Mesendoderm (in vitro differentiated cells): ENCODE measurements at regions not wholly inside any gene's neighbourhood (a gene's known extent, or its start where the extent isn't known, plus 50 kb on each side); places are given as distances from the start of the nearest gene placed in this dataset.

Experiments
- DNase-seq: peaks from one replicate; pipeline ENCODE4 v3.0.0; 2013
- H2AK5ac ChIP-seq: 2 replicates; pipeline ENCODE4 v1.6.1; 2013; ENCODE audit warnings: low read length, inconsistent platforms
- H2BK120ac ChIP-seq: 2 replicates; pipeline ENCODE4 v1.6.1; 2013; ENCODE audit warnings: low read depth, mild to moderate bottlenecking, low read length, moderate library complexity, mixed read lengths
- H2BK15ac ChIP-seq: replicated peaks from 2 replicates; pipeline ENCODE4 v1.6.1; 2013; ENCODE audit warnings: low read depth, mild to moderate bottlenecking, moderate library complexity
- H2BK5ac ChIP-seq: 2 replicates; pipeline ENCODE4 v1.6.1; 2013; ENCODE audit warnings: low read length, inconsistent platforms
- H3K18ac ChIP-seq: 2 replicates; pipeline ENCODE4 v1.6.1; 2013; ENCODE audit warnings: mild to moderate bottlenecking, low read length, mixed read lengths
- H3K23ac ChIP-seq: one replicate; pipeline ENCODE4 v1.6.1; 2013; ENCODE audit warnings: low read length
- H3K27ac ChIP-seq: 2 replicates; pipeline ENCODE4 v1.5.1; 2013; ENCODE audit warnings: low read depth, mild to moderate bottlenecking, inconsistent platforms, low read length, moderate library complexity
- H3K27me3 ChIP-seq: 2 replicates; pipeline ENCODE4 v1.6.1; 2013; ENCODE audit warnings: low read length, control low read depth, mild to moderate bottlenecking, inconsistent platforms; ENCODE audit not compliant: insufficient read depth, poor library complexity
- H3K36me3 ChIP-seq: 2 replicates; pipeline ENCODE4 v1.6.1; 2013; ENCODE audit warnings: low read length, inconsistent platforms; ENCODE audit not compliant: control insufficient read depth, insufficient read depth
- H3K4ac ChIP-seq: one replicate; pipeline ENCODE4 v1.6.1; 2013; ENCODE audit warnings: low read depth, mild to moderate bottlenecking, low read length, moderate library complexity
- H3K4me1 ChIP-seq: 2 replicates; pipeline ENCODE4 v1.6.1; 2013; ENCODE audit warnings: low read depth, low read length, inconsistent platforms; ENCODE audit not compliant: control insufficient read depth
- H3K4me2 ChIP-seq: 2 replicates; pipeline ENCODE4 v1.6.1; 2013; ENCODE audit warnings: low read length
- H3K4me3 ChIP-seq: 2 replicates; pipeline ENCODE4 v1.5.1; 2013; ENCODE audit warnings: mild to moderate bottlenecking, low read length
- H3K56ac ChIP-seq: one replicate; pipeline ENCODE4 v1.6.1; 2013; ENCODE audit warnings: low read length
- H3K79me1 ChIP-seq: 2 replicates; pipeline ENCODE4 v1.6.1; 2013; ENCODE audit warnings: low read length, inconsistent platforms
- H3K79me2 ChIP-seq: 2 replicates; pipeline ENCODE4 v1.6.1; 2013; ENCODE audit warnings: mild to moderate bottlenecking, low read length; ENCODE audit not compliant: control insufficient read depth, insufficient read depth
- H3K9ac ChIP-seq: 2 replicates; pipeline ENCODE4 v1.6.1; 2013; ENCODE audit warnings: low read length, inconsistent platforms
- H4K5ac ChIP-seq: one replicate; pipeline ENCODE4 v1.6.1; 2013; ENCODE audit warnings: low read length
- H4K8ac ChIP-seq: one replicate; pipeline ENCODE4 v1.6.1; 2013; ENCODE audit warnings: low read depth, mild to moderate bottlenecking, control low read depth, low read length, moderate library complexity
- WGBS: extraction: QIAGEN DNeasy Blood & Tissue Kit; methylation state at CpG from one replicate; pipeline ENCODE4 v1.1.7; 2013; ENCODE audit warnings: low lambda C conversion rate, missing lambda C conversion rate; ENCODE audit not compliant: insufficient coverage; ENCODE audit errors: extremely low coverage; 5-methylcytosine and 5-hydroxymethylcytosine counted together

- no peaks in the 10 kb centered on the region for H3K79me1 ChIP-seq
- WGBS = no CpG with 5 or more reads among the region's 11 CpGs
- H3K27me3 ChIP-seq = no peaks in the 10 kb centered on the region
- no peaks in the 10 kb centered on the region for H3K79me2 ChIP-seq
- H3K4me3 ChIP-seq = no peak overlapping the region
- no peak overlapping the region for H3K4me2 ChIP-seq
- H4K8ac ChIP-seq = no peak overlapping the region
- H4K5ac ChIP-seq = no peak overlapping the region
- H2BK5ac ChIP-seq = no peak overlapping the region
- H3K4ac ChIP-seq = no peak overlapping the region
- no peak overlapping the region for H2BK120ac ChIP-seq
- no peak overlapping the region for H3K18ac ChIP-seq
- H2AK5ac ChIP-seq = no peak overlapping the region
- H3K36me3 ChIP-seq = no peaks in the 10 kb centered on the region
- no peak overlapping the region for H3K56ac ChIP-seq
- no peak overlapping the region for H3K27ac ChIP-seq
- no peak overlapping the region for H3K23ac ChIP-seq
- no peak overlapping the region for H3K9ac ChIP-seq
- no peak overlapping the region for H2BK15ac ChIP-seq
- DNase-seq = no peak
- no peaks in the 10 kb centered on the region for H3K4me1 ChIP-seq
These were observed 157.5 kb upstream of the C1orf174 start for GRCh38 chr1:4057603-4058002.

- H3K4me1 ChIP-seq = no peaks in the 10 kb centered on the region
- no peak overlapping the region for H2BK15ac ChIP-seq
- H2BK120ac ChIP-seq = no peak overlapping the region
- H3K4me3 ChIP-seq = no peak overlapping the region
- no peak overlapping the region for H3K18ac ChIP-seq
- H3K79me2 ChIP-seq = no peaks in the 10 kb centered on the region
- H3K27ac ChIP-seq = no peak overlapping the region
- H3K36me3 ChIP-seq = no peaks in the 10 kb centered on the region
- H3K23ac ChIP-seq = no peak overlapping the region
- H2AK5ac ChIP-seq = no peak overlapping the region
- no peak overlapping the region for H4K5ac ChIP-seq
- no CpG with 5 or more reads among the region's 14 CpGs for WGBS
- H3K4ac ChIP-seq = no peak overlapping the region
- H3K56ac ChIP-seq = no peak overlapping the region
- H3K27me3 ChIP-seq = no peaks in the 10 kb centered on the region
- no peak overlapping the region for H2BK5ac ChIP-seq
- DNase-seq = no peak
- no peaks in the 10 kb centered on the region for H3K79me1 ChIP-seq
- H3K9ac ChIP-seq = no peak overlapping the region
- no peak overlapping the region for H4K8ac ChIP-seq
- H3K4me2 ChIP-seq = no peak overlapping the region
These were observed 158.1 kb upstream of the C1orf174 start for GRCh38 chr1:4058122-4058521.

- H3K79me2 ChIP-seq = no peaks in the 10 kb centered on the region
- WGBS = no CpG with 5 or more reads among the region's 8 CpGs
- no peak overlapping the region for H4K8ac ChIP-seq
- no peak overlapping the region for H3K4me2 ChIP-seq
- no peak overlapping the region for H3K18ac ChIP-seq
- H3K4me3 ChIP-seq = no peak overlapping the region
- H3K9ac ChIP-seq = no peak overlapping the region
- H3K4me1 ChIP-seq = no peaks in the 10 kb centered on the region
- H3K56ac ChIP-seq = no peak overlapping the region
- no peaks in the 10 kb centered on the region for H3K27me3 ChIP-seq
- H2BK5ac ChIP-seq = no peak overlapping the region
- no peak overlapping the region for H2BK120ac ChIP-seq
- DNase-seq = no peak
- no peak overlapping the region for H3K23ac ChIP-seq
- H3K79me1 ChIP-seq = no peaks in the 10 kb centered on the region
- H2AK5ac ChIP-seq = no peak overlapping the region
- H4K5ac ChIP-seq = no peak overlapping the region
- no peak overlapping the region for H3K4ac ChIP-seq
- no peak overlapping the region for H2BK15ac ChIP-seq
- H3K36me3 ChIP-seq = no peaks in the 10 kb centered on the region
- no peak overlapping the region for H3K27ac ChIP-seq
These were observed 158.6 kb upstream of the C1orf174 start for GRCh38 chr1:4058706-4059105.

- Histone ChIP-seq H3K27me3 (no peaks in the 10 kb centered on the region), H3K56ac (no peak overlapping the region), H3K4me3 (no peak overlapping the region), H3K4me2 (no peak overlapping the region), H3K79me2 (no peaks in the 10 kb centered on the region), H2BK120ac (no peak overlapping the region), H3K4ac (no peak overlapping the region), H3K23ac (no peak overlapping the region), H3K27ac (no peak overlapping the region), H3K9ac (no peak overlapping the region), H3K36me3 (no peaks in the 10 kb centered on the region), H3K79me1 (no peaks in the 10 kb centered on the region), H4K5ac (no peak overlapping the region), H2AK5ac (no peak overlapping the region), H2BK15ac (no peak overlapping the region), H2BK5ac (no peak overlapping the region), H4K8ac (no peak overlapping the region), H3K4me1 (no peaks in the 10 kb centered on the region), H3K18ac (no peak overlapping the region)
- no CpG with 5 or more reads among the region's 16 CpGs for WGBS
- no peak for DNase-seq
These were observed 159.2 kb upstream of the C1orf174 start for GRCh38 chr1:4059270-4059669.

GRCh38 chr1:4060850-4061249 is 160.8 kb upstream of the C1orf174 start:
- no peak overlapping the region for H3K9ac ChIP-seq
- no peak overlapping the region for H3K56ac ChIP-seq
- no peak for DNase-seq
- H3K27ac ChIP-seq = no peak overlapping the region
- H2BK5ac ChIP-seq = no peak overlapping the region
- H3K27me3 ChIP-seq = no peaks in the 10 kb centered on the region
- WGBS = no CpG with 5 or more reads among the region's 12 CpGs
- no peaks in the 10 kb centered on the region for H3K79me2 ChIP-seq
- H3K4me2 ChIP-seq = no peak overlapping the region
- no peak overlapping the region for H4K5ac ChIP-seq
- no peak overlapping the region for H3K4ac ChIP-seq
- no peak overlapping the region for H3K4me3 ChIP-seq
- H2AK5ac ChIP-seq = no peak overlapping the region
- no peak overlapping the region for H2BK120ac ChIP-seq
- no peak overlapping the region for H4K8ac ChIP-seq
- H2BK15ac ChIP-seq = no peak overlapping the region
- no peaks in the 10 kb centered on the region for H3K4me1 ChIP-seq
- H3K18ac ChIP-seq = no peak overlapping the region
- no peaks in the 10 kb centered on the region for H3K36me3 ChIP-seq
- no peaks in the 10 kb centered on the region for H3K79me1 ChIP-seq
- no peak overlapping the region for H3K23ac ChIP-seq

GRCh38 chr1:4061521-4062031 is 161.5 kb upstream of the C1orf174 start:
- Histone ChIP-seq H4K8ac (no peak overlapping the region), H4K5ac (no peak overlapping the region), H3K79me1 (no peaks in the 10 kb centered on the region), H3K4me1 (no peaks in the 10 kb centered on the region), H3K4ac (no peak overlapping the region), H3K36me3 (no peaks in the 10 kb centered on the region), H2AK5ac (no peak overlapping the region), H3K9ac (no peak overlapping the region), H3K27ac (no peak overlapping the region), H2BK15ac (no peak overlapping the region), H3K4me2 (no peak overlapping the region), H3K79me2 (no peaks in the 10 kb centered on the region), H3K23ac (no peak overlapping the region), H3K18ac (no peak overlapping the region), H3K4me3 (no peak overlapping the region), H2BK5ac (no peak overlapping the region), H3K56ac (no peak overlapping the region), H2BK120ac (no peak overlapping the region), H3K27me3 (no peaks in the 10 kb centered on the region)
- no peak for DNase-seq
- no CpG with 5 or more reads among the region's 21 CpGs for WGBS
